ENCODE measurements at regions not wholly inside any gene's neighbourhood (a gene's known extent, or its start where the extent isn't known, plus 50 kb on each side); places are given as distances from the start of the nearest gene placed in this dataset.

- Histone ChIP-seq H3K4me3 (ENCODE audit: low read depth in 2 of 2, low read length in 1 of 2) (no peak overlapping the region), H3K79me2 (ENCODE audit: insufficient read depth) (no peaks in the 10 kb centered on the region), H4K20me1 (ENCODE audit: insufficient read depth) (no peaks in the 10 kb centered on the region), H3K9ac (no peak overlapping the region), H3K36me3 (replicated peaks in 1 of 2; ENCODE audit: control insufficient read depth in 1 of 2, insufficient read depth in 2 of 2, low read length in 1 of 2) (no peaks in the 10 kb centered on the region), H2AFZ (ENCODE audit: low read depth) (no peak overlapping the region), H3K4me1 (ENCODE audit: control insufficient read depth in 1 of 2, insufficient read depth in 2 of 2, low read depth in 1 of 2, low read length in 1 of 2) (no peaks in the 10 kb centered on the region), H3K9me3 (no peaks in the 10 kb centered on the region), H3K4me2 (no peak overlapping the region), H3K27ac (ENCODE audit: low read depth in 2 of 2, low read length in 1 of 2) (no peak overlapping the region), H3K9me2 (no peaks in the 10 kb centered on the region), H3F3A (replicated peaks; ENCODE audit: insufficient read depth) (no peaks in the 10 kb centered on the region), H3K27me3 (ENCODE audit: insufficient read depth) (no peaks in the 10 kb centered on the region)
- WGBS (ENCODE audit: low lambda C conversion rate): 77% methylated on average over 4 of the region's 4 CpGs
- DNase-seq: no peak
- ChIA-PET POLR2A (no interaction called here), CTCF (interaction anchor here (0.9 kb wide), 1 partner anchor 10 kb away, joined by 3 read pairs; no protein-coding TSS in a partner anchor)
- TF ChIP-seq TCF12 (IDR thresholded peaks at IDR 0.05) (no peak), CHD2 (IDR thresholded peaks at IDR 0.05; ENCODE audit: low read length, partially characterized antibody) (no peak), JUND (IDR thresholded peaks at IDR 0.05) (no peak), MAX (IDR thresholded peaks at IDR 0.05; ENCODE audit: low read depth) (no peak), EZH2phosphoT487 (IDR thresholded peaks at IDR 0.05; ENCODE audit: borderline replicate concordance, low read depth) (no peak), NFIC (IDR thresholded peaks at IDR 0.05; ENCODE audit: borderline replicate concordance) (no peak), GABPA (IDR thresholded peaks at IDR 0.05; ENCODE audit: low read depth) (no peak), RAD21 (IDR thresholded peaks at IDR 0.05; ENCODE audit: low read length) (no peak), FOXJ3 (CRISPR knock-in tag; IDR thresholded peaks at IDR 0.05) (no peak), FOSL2 (IDR thresholded peaks at IDR 0.05; ENCODE audit: borderline replicate concordance, low read depth) (no peak), IRF3 (IDR thresholded peaks at IDR 0.05; ENCODE audit: low read depth, low read length) (no peak), SIN3A (IDR thresholded peaks at IDR 0.05; ENCODE audit: borderline replicate concordance, low read depth, low read length) (no peak), YY1 (IDR thresholded peaks at IDR 0.05; ENCODE audit: low read depth) (no peak), MEF2A (IDR thresholded peaks at IDR 0.05; ENCODE audit: borderline replicate concordance, low read depth) (no peak), USF2 (IDR thresholded peaks at IDR 0.05; ENCODE audit: borderline replicate concordance, low read depth, low read length) (no peak), FOXM1 (IDR thresholded peaks at IDR 0.05; ENCODE audit: low read depth) (no peak), ELF1 (IDR thresholded peaks at IDR 0.05) (no peak), TEAD4 (IDR thresholded peaks at IDR 0.05; ENCODE audit: borderline replicate concordance, insufficient read depth) (no peak)
Measured at GRCh38 chr9:88663771-88664419, 128.9 kb downstream of the NXNL2 start.

- POLR2A ChIA-PET: no interaction called here
- Histone ChIP-seq H4K20me1 (ENCODE audit: insufficient read depth) (no peaks in the 10 kb centered on the region), H3K4me3 (ENCODE audit: low read depth in 2 of 2, low read length in 1 of 2) (no peak overlapping the region), H3K79me2 (ENCODE audit: insufficient read depth) (no peaks in the 10 kb centered on the region), H3F3A (replicated peaks; ENCODE audit: insufficient read depth) (no peaks in the 10 kb centered on the region), H2AFZ (ENCODE audit: low read depth) (no peak overlapping the region), H3K4me2 (no peak overlapping the region), H3K27me3 (ENCODE audit: insufficient read depth) (no peaks in the 10 kb centered on the region), H3K36me3 (replicated peaks in 1 of 2; ENCODE audit: control insufficient read depth in 1 of 2, insufficient read depth in 2 of 2, low read length in 1 of 2) (no peaks in the 10 kb centered on the region), H3K9me3 (no peaks in the 10 kb centered on the region), H3K9ac (no peak overlapping the region), H3K9me2 (no peaks in the 10 kb centered on the region), H3K27ac (ENCODE audit: low read depth in 2 of 2, low read length in 1 of 2) (no peak overlapping the region), H3K4me1 (ENCODE audit: control insufficient read depth in 1 of 2, insufficient read depth in 2 of 2, low read depth in 1 of 2, low read length in 1 of 2) (no peaks in the 10 kb centered on the region)
- no peak for DNase-seq
- CTCF ChIA-PET: interaction anchor here (0.9 kb wide), 2 partner anchors 11 to 14 kb away, joined by 3 to 4 read pairs; no protein-coding TSS in a partner anchor
- WGBS (ENCODE audit: low lambda C conversion rate): 83% methylated on average over 8 of the region's 8 CpGs
- TF ChIP-seq TAF1 (IDR thresholded peaks at IDR 0.05; ENCODE audit: borderline replicate concordance, low read depth, low read length) (no peak), TEAD4 (IDR thresholded peaks at IDR 0.05; ENCODE audit: borderline replicate concordance, insufficient read depth) (no peak), GATA2 (CRISPR knock-in tag; IDR thresholded peaks at IDR 0.05) (no peak), NRF1 (IDR thresholded peaks at IDR 0.05; ENCODE audit: low read depth, low read length) (no peak), CTCF (IDR thresholded peaks at IDR 0.05) (no peak), YY1 (IDR thresholded peaks at IDR 0.05; ENCODE audit: low read depth) (no peak), RFX5 (IDR thresholded peaks at IDR 0.05; ENCODE audit: low read length) (no peak), RAD21 (IDR thresholded peaks at IDR 0.05; ENCODE audit: low read length) (no peak), IRF3 (IDR thresholded peaks at IDR 0.05; ENCODE audit: low read depth, low read length) (no peak), TCF12 (IDR thresholded peaks at IDR 0.05) (no peak), RXRA (IDR thresholded peaks at IDR 0.05; ENCODE audit: borderline replicate concordance, low read depth) (no peak), EP300 (IDR thresholded peaks at IDR 0.05; ENCODE audit: borderline replicate concordance in 1 of 2, low read depth in 1 of 2, low read length in 1 of 2) (no peak)
Measured at GRCh38 chr9:88664773-88665172, 129.8 kb downstream of the NXNL2 start.
